Osteocyte (in vitro differentiated cells): ENCODE measurements at regions not wholly inside any gene's neighbourhood (a gene's known extent, or its start where the extent isn't known, plus 50 kb on each side); places are given as distances from the start of the nearest gene placed in this dataset.

Source experiments
- DNase-seq: peaks from one replicate; pipeline ENCODE4 v3.0.0; 2021; ENCODE audit warnings: mixed read lengths; ENCODE audit not compliant: unreplicated experiment; ENCODE audit errors: extremely low spot score
- H3K27ac Mint-ChIP-seq: one replicate; pipeline ENCODE4 v1.8.0; 2021; ENCODE audit warnings: mild to moderate bottlenecking, mixed read lengths; ENCODE audit not compliant: unreplicated experiment
- H3K27me3 Mint-ChIP-seq: one replicate; pipeline ENCODE4 v1.8.0; 2021; ENCODE audit warnings: mixed read lengths; ENCODE audit not compliant: unreplicated experiment
- H3K36me3 Mint-ChIP-seq: one replicate; pipeline ENCODE4 v1.8.0; 2021; ENCODE audit warnings: mixed read lengths; ENCODE audit not compliant: unreplicated experiment
- H3K4me1 Mint-ChIP-seq: one replicate; pipeline ENCODE4 v1.8.0; 2021; ENCODE audit warnings: mixed read lengths; ENCODE audit not compliant: unreplicated experiment
- H3K4me3 Mint-ChIP-seq: one replicate; pipeline ENCODE4 v1.8.0; 2021; ENCODE audit warnings: mild to moderate bottlenecking, moderate library complexity, mixed read lengths; ENCODE audit not compliant: unreplicated experiment
- H3K9me3 Mint-ChIP-seq: one replicate; pipeline ENCODE4 v1.8.0; 2021; ENCODE audit warnings: mixed read lengths; ENCODE audit not compliant: unreplicated experiment
- CTCF ChIP-seq: fragments of 200-600 bp; sonication (generic); IDR thresholded peaks from 2 replicates; pipeline ENCODE4 v1.5.0; 2021; ENCODE audit warnings: antibody characterized with exemption, mild to moderate bottlenecking, moderate library complexity

GRCh38 chr5:123964884-123965283, 452.9 kb downstream of the CSNK1G3 start:
- DNase-seq, result no peak
- no peak overlapping the region for H3K27ac Mint-ChIP-seq
- H3K27me3 Mint-ChIP-seq, result no peaks in the 10 kb centered on the region

GRCh38 chr5:123960526-123960925, 448.5 kb downstream of the CSNK1G3 start:
- no peaks in the 10 kb centered on the region for H3K27me3 Mint-ChIP-seq
- DNase-seq, result no peak
- no peak overlapping the region for H3K4me3 Mint-ChIP-seq
- no peak overlapping the region for H3K27ac Mint-ChIP-seq
- peaks cover 3% of the 10 kb centered on the region for H3K4me1 Mint-ChIP-seq
- H3K9me3 Mint-ChIP-seq, result peaks cover 15% of the 10 kb centered on the region
- H3K36me3 Mint-ChIP-seq, result peaks cover 7% of the 10 kb centered on the region
- TF ChIP-seq CTCF, result no peak

More at GRCh38 chr5:123964884-123965283, 452.9 kb downstream of the CSNK1G3 start:
- Mint-ChIP-seq H3K4me3 (no peak overlapping the region), H3K36me3 (no peaks in the 10 kb centered on the region), H3K4me1 (peaks cover 3% of the 10 kb centered on the region), H3K9me3 (peaks cover 6% of the 10 kb centered on the region)
- no peak for TF ChIP-seq CTCF

- H3K27ac Mint-ChIP-seq, result peak overlapping the region; percentile 4
- no peak for TF ChIP-seq CTCF
- peaks cover 9% of the 10 kb centered on the region for H3K9me3 Mint-ChIP-seq
- peaks cover 18% of the 10 kb centered on the region for H3K4me1 Mint-ChIP-seq
- no peak overlapping the region for H3K4me3 Mint-ChIP-seq
- H3K36me3 Mint-ChIP-seq, result peaks cover 3% of the 10 kb centered on the region
- H3K27me3 Mint-ChIP-seq, result no peaks in the 10 kb centered on the region
- DNase-seq, result no peak
These were observed 439.6 kb downstream of the CSNK1G3 start for GRCh38 chr5:123951582-123951977.

GRCh38 chr5:123950701-123951581, 439.0 kb downstream of the CSNK1G3 start:
- Mint-ChIP-seq H3K4me3 (no peak overlapping the region), H3K9me3 (peaks cover 4% of the 10 kb centered on the region), H3K27ac (no peak overlapping the region), H3K27me3 (no peaks in the 10 kb centered on the region), H3K36me3 (no peaks in the 10 kb centered on the region), H3K4me1 (peaks cover 18% of the 10 kb centered on the region)
- no peak for DNase-seq
- no peak for TF ChIP-seq CTCF

GRCh38 chr5:123949807-123950340, 437.9 kb downstream of the CSNK1G3 start:
- H3K4me1 Mint-ChIP-seq, result peaks cover 18% of the 10 kb centered on the region
- no peaks in the 10 kb centered on the region for H3K27me3 Mint-ChIP-seq
- no peak overlapping the region for H3K27ac Mint-ChIP-seq
- no peak for DNase-seq
- H3K4me3 Mint-ChIP-seq, result no peak overlapping the region
- no peak for TF ChIP-seq CTCF
- H3K9me3 Mint-ChIP-seq, result no peaks in the 10 kb centered on the region
- H3K36me3 Mint-ChIP-seq, result no peaks in the 10 kb centered on the region
